ENCODE measurements at regions not wholly inside any gene's neighbourhood (a gene's known extent, or its start where the extent isn't known, plus 50 kb on each side); places are given as distances from the start of the nearest gene placed in this dataset. TPM values are rescaled to one million over a fixed set of nuclear protein-coding genes. Genes with fewer than 3 reads are reported as not detected.
"Not testable (repeated sequence)": the region's sequence is repeated elsewhere in the genome, so short reads cannot be mapped to it uniquely, and the experiment has no call there.

DNA sequence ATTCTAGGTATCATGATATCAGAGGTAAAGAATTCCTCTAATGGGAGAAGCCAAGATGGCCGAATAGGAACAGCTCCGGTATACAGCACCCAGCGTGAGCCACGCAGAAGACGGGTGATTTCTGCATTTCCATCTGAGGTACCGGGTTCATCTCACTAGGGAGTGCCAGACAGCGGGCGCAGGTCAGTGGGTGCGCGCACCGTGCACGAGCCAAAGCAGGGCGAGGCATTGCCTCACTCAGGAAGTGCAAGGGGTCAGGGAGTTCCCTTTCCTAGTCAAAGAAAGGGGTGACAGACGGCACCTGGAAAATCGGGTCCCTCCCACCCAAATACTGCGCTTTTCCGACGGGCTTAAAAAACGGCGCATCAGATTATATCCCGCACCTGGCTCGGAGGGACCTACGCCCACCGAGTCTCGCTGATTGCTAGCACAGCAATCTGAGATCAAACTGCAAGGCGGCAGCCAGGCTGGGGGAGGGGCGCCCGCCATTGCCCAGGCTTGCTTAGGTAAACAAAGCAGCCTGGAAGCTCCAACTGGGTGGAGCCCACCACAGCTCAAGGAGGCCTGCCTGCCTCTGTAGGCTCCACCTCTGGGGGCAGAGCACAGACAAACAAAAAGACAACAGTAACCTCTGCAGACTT, 70.4 kb upstream of the ALCAM start:
- DNase-seq; intact Hi-C loops (cut with micrococcal nuclease); ATAC-seq: not testable (repeated sequence)

- intact Hi-C loops (cut with micrococcal nuclease) = no loop called here
- ATAC-seq = no peak
- no peak for DNase-seq
Observed at GRCh38 chr3:105304487-105304886, 62.2 kb upstream of the ALCAM start.

GRCh38 chr3:105315144-105315543, 51.6 kb upstream of the ALCAM start:
- intact Hi-C loops (cut with micrococcal nuclease) = no loop called here
- no peak for ATAC-seq
- DNase-seq = no peak

GRCh38 chr3:105315815-105316214, 50.9 kb upstream of the ALCAM start:
- ATAC-seq = no peak

GRCh38 chr3:105316331-105316730, 50.4 kb upstream of the ALCAM start:
- DNase-seq (no peak), ATAC-seq (no peak)
- intact Hi-C loops (cut with micrococcal nuclease) = no loop called here

More at GRCh38 chr3:105315815-105316214, 50.9 kb upstream of the ALCAM start:
- intact Hi-C loops (cut with micrococcal nuclease) = no loop called here
- DNase-seq = no peak

Small RNA genes lying in the stretch of these regions (microRNA-seq; reads per million reads assigned to microRNA genes)
- not detected for gene MIR548AB (ENCODE audit: borderline number of aligned reads)

All from left ventricle myocardium superior (tissue), 1 donor.